ENCODE measurements at regions not wholly inside any gene's neighbourhood (a gene's known extent, or its start where the extent isn't known, plus 50 kb on each side); places are given as distances from the start of the nearest gene placed in this dataset.
"Not testable (repeated sequence)": the region's sequence is repeated elsewhere in the genome, so short reads cannot be mapped to it uniquely, and the experiment has no call there.

DNA sequence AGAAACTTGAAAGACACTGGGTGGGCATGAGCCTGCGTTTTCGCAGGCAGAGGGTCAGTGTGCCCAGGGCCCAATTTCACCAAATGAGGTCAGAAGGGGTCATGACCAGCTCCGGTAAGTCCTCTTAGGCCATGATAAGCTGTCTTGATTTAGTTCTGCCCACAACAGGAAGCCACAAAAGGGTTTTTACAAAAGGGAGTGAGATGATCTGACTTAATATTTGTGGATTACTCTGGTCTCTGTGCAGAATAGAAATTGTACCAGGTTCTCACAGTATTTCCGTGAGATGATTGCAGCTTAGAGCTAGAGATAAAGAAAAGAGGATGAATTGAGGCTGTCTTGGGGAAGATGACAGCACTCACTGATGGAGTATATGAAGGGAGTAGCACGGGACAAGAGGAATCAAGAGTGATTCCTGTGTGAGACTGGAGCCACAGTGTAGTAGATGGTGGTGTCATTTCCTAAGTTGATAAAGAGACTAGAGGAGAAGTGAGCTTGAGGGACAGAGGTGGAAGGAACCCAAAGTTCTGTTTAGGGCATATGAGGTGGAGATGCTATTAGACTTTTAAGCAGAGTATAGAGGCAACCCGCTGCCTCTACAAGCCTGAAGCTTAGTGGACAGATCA is 288.3 kb upstream of the AMIGO2 start:
- DNase-seq = no peak

DNA sequence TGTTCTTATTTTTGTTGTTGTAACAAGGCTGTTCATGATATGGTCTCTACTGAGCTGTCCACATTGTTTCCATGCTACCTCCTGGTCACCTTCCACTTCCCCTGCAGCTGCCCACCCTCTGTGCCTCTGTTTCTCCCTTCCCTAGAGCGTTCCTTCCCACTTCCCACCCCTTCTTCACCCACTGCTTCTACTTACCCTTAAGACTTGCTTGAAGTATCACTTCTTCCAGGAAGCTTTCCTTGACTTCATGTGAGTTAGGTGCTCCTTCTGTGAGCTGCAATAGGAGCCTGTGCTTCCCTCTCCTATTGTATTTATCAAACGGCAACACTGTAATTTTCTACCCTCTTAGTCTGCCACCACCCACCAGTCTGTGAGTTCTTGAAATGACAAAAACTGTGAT is 286.8 kb upstream of the AMIGO2 start:
- DNase-seq = no peak

- no peak for DNase-seq
Measured at GRCh38 chr12:47366157-47366556, 286.4 kb upstream of the AMIGO2 start.

GRCh38 chr12:47365443-47366076 is 285.8 kb upstream of the AMIGO2 start:
- not testable (repeated sequence) for DNase-seq

DNA sequence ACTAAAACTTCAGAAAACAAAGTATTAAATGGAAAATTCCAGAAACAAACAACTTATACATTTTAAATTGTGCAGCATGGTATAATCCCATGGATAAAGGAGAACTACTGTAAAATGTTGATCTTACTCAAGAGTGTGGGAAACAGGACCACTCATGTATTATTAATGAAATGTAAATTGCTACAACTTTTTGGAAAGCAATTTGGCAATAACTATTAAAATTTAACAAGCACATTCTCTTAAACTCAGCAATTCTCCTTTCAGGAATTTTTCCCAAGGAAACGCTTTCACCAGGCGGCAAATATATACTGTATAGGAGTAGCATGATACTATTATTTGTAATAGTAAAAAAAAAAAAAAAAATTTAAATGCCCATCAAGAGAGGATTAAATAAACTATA is 284.5 kb upstream of the AMIGO2 start:
- DNase-seq = no peak

DNA sequence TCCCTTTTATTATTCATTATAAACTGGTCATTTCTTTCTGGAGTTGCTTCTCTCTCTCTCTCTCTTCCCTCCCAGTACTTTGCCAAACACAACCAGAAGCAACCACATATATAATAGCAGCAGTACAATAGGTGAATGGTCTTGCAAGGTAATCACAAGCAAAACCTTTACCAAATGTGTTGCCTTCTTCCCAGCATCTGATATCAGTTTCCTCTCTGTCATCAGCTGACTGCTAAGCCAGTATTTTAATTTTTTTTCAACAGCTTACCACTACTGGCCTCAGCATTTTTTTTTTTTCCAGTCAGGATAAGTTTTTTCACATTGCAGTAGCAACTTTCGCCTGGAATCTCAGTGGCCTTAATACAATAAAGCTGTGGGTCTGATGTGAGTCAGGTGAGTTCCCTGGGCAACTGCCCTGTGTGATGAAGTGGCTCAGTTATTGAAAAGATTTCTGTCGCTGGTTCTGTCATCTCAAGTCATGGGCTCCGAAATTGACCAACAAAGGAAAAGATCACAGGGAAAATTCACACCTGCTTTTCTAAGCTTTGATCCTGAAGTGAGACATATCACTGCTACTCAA is 282.5 kb upstream of the AMIGO2 start:
- DNase-seq = peak; percentile 44

- DNase-seq = peak; percentile 93
Measured at GRCh38 chr12:47361389-47362021, 281.7 kb upstream of the AMIGO2 start.

DNA sequence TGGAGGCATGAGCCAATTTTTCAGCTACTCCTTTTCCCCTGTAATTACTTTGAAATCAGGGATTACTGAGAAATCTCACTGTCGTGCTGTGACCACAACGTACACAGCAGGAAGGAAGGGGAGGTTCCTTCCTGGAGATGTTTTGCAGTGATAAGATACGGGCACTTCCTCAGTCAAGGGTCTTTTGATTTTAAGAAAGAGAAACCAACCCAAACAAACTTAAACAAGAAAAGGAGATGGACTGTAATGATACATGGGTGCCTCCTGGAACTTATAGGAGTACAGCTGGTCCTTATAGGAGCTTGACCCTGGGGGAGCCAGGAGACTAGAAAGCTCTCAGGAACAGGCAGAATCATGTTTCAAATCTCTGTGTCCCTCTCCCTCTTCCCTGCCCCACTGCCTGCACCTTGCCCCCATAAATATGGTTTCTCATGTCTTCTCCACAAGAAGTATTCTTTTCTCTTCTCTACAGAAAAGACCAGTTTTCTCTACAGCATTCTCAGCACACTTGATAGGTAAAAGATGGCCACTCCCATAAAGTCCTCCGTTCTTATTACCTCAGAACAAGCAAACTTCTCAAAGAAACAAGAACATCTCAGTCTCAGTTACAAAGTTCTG is 281.1 kb upstream of the AMIGO2 start:
- DNase-seq = peak; percentile 87

DNA sequence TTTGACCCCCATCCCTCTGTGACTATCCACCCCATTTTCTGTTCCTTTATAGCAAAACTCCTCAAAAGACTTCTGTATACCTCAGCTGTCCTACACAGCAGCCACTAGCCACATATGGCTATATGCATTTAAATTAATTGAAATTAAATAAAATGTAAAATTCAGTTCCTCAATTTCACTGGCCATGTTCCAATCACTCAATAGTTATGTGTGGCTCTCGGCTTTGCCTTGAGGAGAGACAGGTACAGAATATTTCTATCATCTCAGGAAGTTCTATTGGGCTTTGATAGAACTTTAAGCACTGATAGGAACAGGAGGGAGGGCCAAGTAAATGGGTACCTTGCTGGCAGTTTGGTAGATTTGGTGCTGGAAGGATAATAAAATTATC is 280.3 kb upstream of the AMIGO2 start:
- DNase-seq = peak; percentile 42

DNA sequence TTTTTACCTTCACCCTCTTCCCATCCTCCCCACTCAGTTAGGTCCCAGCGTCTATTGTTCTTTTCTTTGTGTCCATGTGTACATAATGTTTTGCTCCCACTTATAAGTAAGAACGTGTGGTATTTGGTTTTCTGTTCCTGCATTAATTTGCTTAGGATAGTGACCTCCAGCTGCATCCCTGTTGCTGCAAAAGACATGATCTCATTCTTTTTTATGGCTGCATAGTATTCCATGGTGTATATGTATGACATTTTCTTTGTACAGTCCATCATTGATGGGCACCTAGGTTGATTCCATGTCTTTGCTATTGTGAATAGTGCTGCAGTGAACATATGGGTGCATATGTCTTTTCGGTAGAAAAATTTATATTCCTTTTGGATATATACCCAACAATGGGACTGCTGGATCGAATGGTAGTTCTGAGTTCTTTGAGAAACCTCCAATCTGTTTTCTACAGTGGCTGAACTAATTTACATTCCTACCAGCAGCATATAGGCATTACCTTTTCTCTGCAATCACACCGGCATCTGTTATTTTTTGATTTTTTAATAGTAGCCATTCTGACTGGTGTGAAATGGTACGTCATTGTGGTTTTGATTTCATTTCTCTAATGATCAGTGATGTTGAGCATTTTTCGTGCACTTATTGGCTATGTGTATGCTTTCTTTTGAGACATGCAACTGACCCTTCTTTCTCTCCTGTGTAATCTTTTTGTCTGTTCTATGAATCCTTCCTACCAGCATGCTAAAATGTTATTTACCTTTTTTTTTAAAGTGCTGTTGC is 279.7 kb upstream of the AMIGO2 start:
- DNase-seq = no peak

GRCh38 chr12:47357006-47357405 is 277.2 kb upstream of the AMIGO2 start:
- not testable (repeated sequence) for DNase-seq

DNA sequence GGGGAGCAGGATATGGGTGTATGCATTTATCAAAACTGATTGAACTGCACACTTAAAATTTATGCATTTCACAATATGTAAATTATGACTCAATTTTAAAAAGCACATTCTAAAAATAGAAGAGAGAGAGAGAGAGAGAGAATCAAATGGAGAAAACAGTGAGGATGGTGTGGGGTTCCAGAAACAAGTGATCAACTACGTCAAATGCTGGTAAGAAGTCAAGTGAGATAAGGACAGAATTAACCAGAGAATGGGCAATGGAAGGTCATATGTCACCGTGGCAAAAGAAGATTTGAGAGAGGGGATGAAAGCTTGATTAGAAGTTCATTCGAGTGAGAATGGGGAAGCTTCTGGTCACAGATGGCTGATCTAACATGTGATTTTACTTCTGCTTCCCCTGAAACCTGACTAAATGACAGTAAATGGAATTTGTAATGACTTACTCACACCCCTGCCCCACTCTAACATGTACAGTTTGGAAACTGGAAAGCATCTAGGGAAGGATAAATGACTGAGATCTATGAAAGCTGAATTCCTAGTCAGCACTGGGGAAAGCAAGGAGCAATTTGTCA is 276.5 kb upstream of the AMIGO2 start:
- peak; percentile 95 for DNase-seq

DNA sequence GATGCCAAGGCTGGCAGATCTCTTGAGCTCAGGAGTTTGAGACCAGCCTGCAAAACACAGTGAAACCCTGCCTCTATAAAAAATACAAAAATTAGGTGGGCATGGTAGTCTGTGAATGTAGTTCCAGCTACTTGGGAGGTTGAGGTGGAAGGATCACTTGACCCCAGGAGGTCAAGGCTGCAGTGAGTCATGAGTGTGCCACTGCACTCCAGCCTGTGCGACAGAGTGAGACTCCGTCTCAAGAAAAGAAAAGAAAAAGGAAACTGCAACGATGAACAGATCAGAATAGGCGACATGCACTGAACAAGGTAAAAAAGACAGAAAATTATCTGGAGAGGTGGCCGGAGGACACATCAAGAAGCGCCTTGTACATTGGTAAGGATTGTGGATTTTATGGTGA is 273.7 kb upstream of the AMIGO2 start:
- no peak for DNase-seq

DNA sequence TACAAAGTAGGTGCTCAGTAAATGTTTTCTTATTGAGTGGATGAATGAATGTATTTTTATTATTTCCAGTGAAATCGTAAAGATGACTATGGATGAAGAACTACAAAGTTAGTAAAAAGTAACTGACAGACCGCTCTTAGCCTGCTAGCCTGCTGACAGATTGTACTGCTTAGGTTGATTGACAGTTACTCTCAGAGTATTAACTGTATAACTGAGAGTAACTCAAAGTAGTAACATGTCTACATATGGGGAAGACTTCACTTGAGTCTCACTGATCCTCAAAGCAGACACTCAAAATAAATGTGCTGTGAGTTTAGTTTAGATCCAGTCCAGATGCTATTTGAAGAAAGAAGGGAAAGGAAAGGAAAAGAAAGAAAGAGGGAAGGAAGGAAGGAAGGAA is 272.3 kb upstream of the AMIGO2 start:
- no peak for DNase-seq

GRCh38 chr12:47351526-47351925 is 271.8 kb upstream of the AMIGO2 start:
- DNase-seq = no peak

GRCh38 chr12:47350062-47350408 is 270.3 kb upstream of the AMIGO2 start:
- DNase-seq = peak; percentile 43

DNA sequence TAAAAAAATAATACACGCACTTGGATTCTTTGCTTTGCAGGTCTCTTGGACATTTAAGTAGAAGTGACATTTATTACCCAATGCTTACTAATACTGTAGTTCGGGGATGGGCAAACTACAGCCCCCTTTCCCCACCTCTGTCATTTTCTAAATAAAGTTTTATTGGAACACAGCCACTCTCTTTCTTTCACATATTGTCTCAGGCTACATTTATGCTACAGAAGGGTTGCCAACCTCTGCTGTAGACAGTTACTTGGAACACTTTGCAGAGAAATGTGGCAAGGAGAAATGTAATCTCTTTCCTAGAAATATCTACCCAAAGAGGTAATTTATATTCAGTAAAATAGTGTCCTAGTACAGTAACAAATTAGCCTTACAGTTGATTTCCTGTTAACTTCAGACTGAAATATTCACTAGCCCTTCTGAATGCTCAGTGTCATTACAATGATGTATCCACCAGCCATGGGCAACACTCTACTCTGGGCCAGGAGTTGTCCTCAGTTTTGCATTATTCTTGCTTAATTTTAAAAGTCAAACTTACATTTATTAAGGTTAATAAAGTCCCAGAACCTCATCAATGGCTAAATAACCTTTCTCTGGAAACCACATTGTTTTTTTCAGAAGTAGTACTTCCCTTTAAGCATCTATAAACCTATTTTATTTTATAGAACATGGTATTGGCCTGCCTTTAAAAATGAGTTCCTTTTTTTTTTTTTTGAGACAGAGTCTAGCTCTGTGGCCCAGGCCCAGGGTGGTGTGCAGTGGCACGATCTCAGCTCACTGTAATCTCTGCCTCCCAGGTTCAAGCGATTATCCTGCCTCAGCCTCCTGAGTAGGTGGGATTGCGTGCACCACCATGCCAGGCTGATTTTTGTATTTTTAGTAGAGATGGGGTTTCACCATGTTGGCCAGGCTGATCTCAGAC is 269.6 kb upstream of the AMIGO2 start:
- DNase-seq = peak; percentile 26

GRCh38 chr12:47348206-47348605 is 268.4 kb upstream of the AMIGO2 start:
- no peak for DNase-seq

DNA sequence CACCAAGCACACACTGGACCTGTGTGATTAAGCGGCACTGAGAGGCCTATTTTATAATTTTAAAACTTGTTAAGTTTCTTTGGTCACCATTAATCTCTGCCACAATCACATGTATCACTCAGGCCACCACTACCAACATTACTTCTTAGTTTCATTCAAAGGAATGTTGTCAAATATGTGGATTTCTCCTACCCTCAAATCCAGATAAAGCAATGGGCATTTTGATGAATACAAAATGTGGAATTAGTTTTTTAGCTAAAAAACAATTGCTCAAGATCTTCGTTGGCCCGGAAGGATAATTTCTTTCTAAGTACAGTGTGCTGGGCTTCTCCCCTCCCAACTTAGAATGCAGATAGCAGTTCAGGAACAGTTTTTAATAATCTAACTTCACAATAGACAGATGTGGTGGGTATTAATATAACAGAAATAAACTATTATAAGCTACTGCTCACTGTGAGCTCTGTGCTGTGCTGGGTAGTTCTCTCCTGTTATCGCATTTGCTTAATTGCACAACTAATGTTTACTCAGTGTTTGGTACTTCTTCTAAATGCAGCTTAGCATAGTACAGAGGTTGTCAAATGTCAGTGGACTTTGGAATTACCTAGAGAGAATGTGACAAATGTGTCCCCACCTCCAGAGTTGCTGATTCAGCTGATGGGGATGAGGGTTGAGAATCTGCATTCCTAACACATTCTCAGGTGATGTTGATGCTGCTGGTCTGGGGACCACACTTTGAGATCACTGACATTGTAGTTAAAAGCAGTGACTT is 266.7 kb upstream of the AMIGO2 start:
- no peak for DNase-seq

- no peak for DNase-seq
Measured at GRCh38 chr12:47343684-47344567, 264.2 kb upstream of the AMIGO2 start.
